ENCODE measurements at regions not wholly inside any gene's neighbourhood (a gene's known extent, or its start where the extent isn't known, plus 50 kb on each side); places are given as distances from the start of the nearest gene placed in this dataset.
"Not testable (repeated sequence)": the region's sequence is repeated elsewhere in the genome, so short reads cannot be mapped to it uniquely, and the experiment has no call there.

- not testable (repeated sequence) for TF ChIP-seq CTCF (optimal IDR thresholded peaks at IDR 0.05 in 1 of 3, IDR thresholded peaks at IDR 0.05 in 1 of 3, conservative IDR thresholded peaks at IDR 0.05 in 1 of 3; ENCODE audit: extremely low read depth in 1 of 3, insufficient read depth in 2 of 3, low read length in 3 of 3); EZH2 (IDR thresholded peaks at IDR 0.05; ENCODE audit: low read length)
Measured at GRCh38 chr3:198143300-198144137, 183.5 kb downstream of the LMLN start.

All from keratinocyte (primary cell).